H9 (cell line): ENCODE measurements at regions not wholly inside any gene's neighbourhood (a gene's known extent, or its start where the extent isn't known, plus 50 kb on each side); places are given as distances from the start of the nearest gene placed in this dataset.

Experiments
- DNase-seq: peaks from one replicate; pipeline ENCODE4 v3.0.0-alpha.2; 2017
- H2AFZ ChIP-seq: one replicate; pipeline ENCODE4 v1.6.1; 2013; ENCODE audit warnings: mild to moderate bottlenecking, low read length, control low read depth, moderate library complexity
- H2AK5ac ChIP-seq: 2 replicates; pipeline ENCODE4 v1.6.1; 2013; ENCODE audit warnings: low read length, control low read depth, mixed read lengths; ENCODE audit not compliant: insufficient read length
- H2BK120ac ChIP-seq: one replicate; pipeline ENCODE4 v1.6.1; 2013; ENCODE audit warnings: low read depth, mild to moderate bottlenecking, low read length, control low read depth, inconsistent platforms; ENCODE audit not compliant: poor library complexity, severe bottlenecking
- H2BK12ac ChIP-seq: 2 replicates; pipeline ENCODE4 v1.6.1; 2013; ENCODE audit warnings: low read length, control low read depth, mixed read lengths, low read depth; ENCODE audit not compliant: insufficient read length
- H2BK15ac ChIP-seq: 2 replicates; pipeline ENCODE4 v1.6.1; 2013; ENCODE audit warnings: low read depth, low read length, control low read depth
- H2BK20ac ChIP-seq: one replicate; pipeline ENCODE4 v1.6.1; 2013; ENCODE audit warnings: low read depth, mild to moderate bottlenecking, low read length, control low read depth, inconsistent platforms; ENCODE audit not compliant: poor library complexity, severe bottlenecking
- H2BK5ac ChIP-seq: 2 replicates; pipeline ENCODE4 v1.6.1; 2013; ENCODE audit warnings: low read length, control low read depth, mixed read lengths; ENCODE audit not compliant: insufficient read length
- H3K14ac ChIP-seq: 2 replicates; pipeline ENCODE4 v1.6.1; 2013; ENCODE audit warnings: low read length, control low read depth; ENCODE audit not compliant: insufficient read depth
- H3K18ac ChIP-seq: 2 replicates; pipeline ENCODE4 v1.6.1; 2013; ENCODE audit warnings: low read depth, mild to moderate bottlenecking, mixed read lengths, low read length, control low read depth; ENCODE audit not compliant: insufficient read length
- H3K23ac ChIP-seq: 2 replicates; pipeline ENCODE4 v1.6.1; 2013; ENCODE audit warnings: low read length, control low read depth, mixed read lengths, low read depth; ENCODE audit not compliant: insufficient read length
- H3K23me2 ChIP-seq: 2 replicates; pipeline ENCODE4 v1.6.1; 2013; ENCODE audit warnings: low read depth, mild to moderate bottlenecking, mixed read lengths, low read length, control low read depth; ENCODE audit not compliant: insufficient read length, poor library complexity, severe bottlenecking
- H3K27ac ChIP-seq: 2 replicates; pipeline ENCODE4 v1.5.1; 2013; ENCODE audit warnings: low read length, control low read depth, mixed read lengths, low read depth; ENCODE audit not compliant: insufficient read length
- H3K27me3 ChIP-seq: 2 replicates; pipeline ENCODE4 v1.6.1; 2013; ENCODE audit warnings: low read length, control low read depth, inconsistent platforms; ENCODE audit not compliant: insufficient read depth
- H3K4ac ChIP-seq: 2 replicates; pipeline ENCODE4 v1.6.1; 2013; ENCODE audit warnings: low read depth, mild to moderate bottlenecking, control low read depth, inconsistent platforms, low read length, moderate library complexity
- H3K4me1 ChIP-seq: 2 replicates; pipeline ENCODE4 v1.6.1; 2013; ENCODE audit warnings: low read length, control low read depth, inconsistent platforms; ENCODE audit not compliant: insufficient read depth
- H3K4me2 ChIP-seq: 2 replicates; pipeline ENCODE4 v1.6.1; 2013; ENCODE audit warnings: low read length, control low read depth, mixed read lengths; ENCODE audit not compliant: insufficient read length, insufficient read depth
- H3K56ac ChIP-seq: 2 replicates; pipeline ENCODE4 v1.6.1; 2013; ENCODE audit warnings: low read depth, mild to moderate bottlenecking, mixed read lengths, low read length, control low read depth; ENCODE audit not compliant: insufficient read length
- H3K79me1 ChIP-seq: 2 replicates; pipeline ENCODE4 v1.6.1; 2013; ENCODE audit warnings: low read depth, mild to moderate bottlenecking, moderate library complexity, low read length, control low read depth, inconsistent platforms; ENCODE audit not compliant: insufficient read depth, poor library complexity, severe bottlenecking
- H3K79me2 ChIP-seq: 2 replicates; pipeline ENCODE4 v1.6.1; 2013; ENCODE audit warnings: low read length, control low read depth, inconsistent platforms; ENCODE audit not compliant: insufficient read depth
- H3K9ac ChIP-seq: 2 replicates; pipeline ENCODE4 v1.6.1; 2013; ENCODE audit warnings: low read length, control low read depth, mixed read lengths; ENCODE audit not compliant: insufficient read length; ENCODE audit errors: extremely low read depth
- H3K9me3 ChIP-seq: one replicate; pipeline ENCODE4 v1.6.1; 2013; ENCODE audit warnings: low read depth, low read length, inconsistent platforms; ENCODE audit not compliant: control insufficient read depth
- H3T11ph ChIP-seq: one replicate; pipeline ENCODE4 v1.6.1; 2013; ENCODE audit warnings: mild to moderate bottlenecking, low read length, control low read depth, inconsistent platforms
- H4K20me1 ChIP-seq: one replicate; pipeline ENCODE4 v1.6.1; 2013; ENCODE audit not compliant: control insufficient read depth, insufficient read length, insufficient read depth
- H4K5ac ChIP-seq: 2 replicates; pipeline ENCODE4 v1.6.1; 2013; ENCODE audit warnings: low read depth, mild to moderate bottlenecking, mixed read lengths, low read length, control low read depth; ENCODE audit not compliant: insufficient read length
- H4K8ac ChIP-seq: replicated peaks from 2 replicates; pipeline ENCODE4 v1.6.1; 2013; ENCODE audit warnings: low read length, control low read depth, mixed read lengths, low read depth; ENCODE audit not compliant: insufficient read length
- H4K91ac ChIP-seq: 2 replicates; pipeline ENCODE4 v1.6.1; 2013; ENCODE audit warnings: low read depth, mild to moderate bottlenecking, moderate library complexity, mixed read lengths, low read length, control low read depth; ENCODE audit not compliant: insufficient read length
- H3K27ac Mint-ChIP-seq, 3 experiments: 2 replicates in 2 of 3; 3 replicates in 1 of 3; pipeline ENCODE4 v1.8.0; 2020 to 2021; ENCODE audit warnings: mixed read lengths in 3 of 3, mild to moderate bottlenecking in 1 of 3, moderate library complexity in 1 of 3
- H3K27me3 Mint-ChIP-seq: 2 replicates; pipeline ENCODE4 v1.8.0; 2021; ENCODE audit warnings: low read depth, mild to moderate bottlenecking, moderate library complexity, mixed read lengths
- H3K36me3 Mint-ChIP-seq, 3 experiments: 2 replicates in 2 of 3; 3 replicates in 1 of 3; pipeline ENCODE4 v1.8.0; 2020 to 2021; ENCODE audit warnings: low read depth in 3 of 3, mixed read lengths in 3 of 3; ENCODE audit not compliant: insufficient read depth in 1 of 3
- H3K4me1 Mint-ChIP-seq, 2 experiments: 2 replicates each; pipeline ENCODE4 v1.8.0; 2020; ENCODE audit warnings: mixed read lengths in 2 of 2
- H3K4me3 Mint-ChIP-seq, 2 experiments: 2 replicates in 1 of 2; 3 replicates in 1 of 2; pipeline ENCODE4 v1.8.0; 2020 to 2021; ENCODE audit warnings: mild to moderate bottlenecking in 2 of 2, mixed read lengths in 2 of 2, moderate library complexity in 1 of 2
- H3K9me3 Mint-ChIP-seq, 2 experiments: 2 replicates in 1 of 2; 3 replicates in 1 of 2; pipeline ENCODE4 v1.8.0; 2020; ENCODE audit warnings: mild to moderate bottlenecking in 2 of 2, mixed read lengths in 2 of 2, moderate library complexity in 1 of 2
- WGBS: extraction: QIAGEN DNeasy Blood & Tissue Kit; methylation state at CpG from one replicate; pipeline ENCODE4 v1.1.7; 2013; ENCODE audit warnings: missing lambda C conversion rate, low lambda C conversion rate, mixed read lengths; ENCODE audit not compliant: insufficient read length; ENCODE audit errors: extremely low coverage; 5-methylcytosine and 5-hydroxymethylcytosine counted together
- TF ChIP-seq, protein P1 (sequence below): fragments of 200-600 bp; sonication (generic); conservative IDR thresholded peaks from 3 replicates; pipeline ENCODE4 v1.8.0; 2021; ENCODE audit warnings: antibody characterized with exemption, mild to moderate bottlenecking

GRCh38 chr13:69485991-69486592 lies 621.5 kb upstream of the ATXN8OS start:
- Histone ChIP-seq H3K23me2 (no peaks in the 10 kb centered on the region), H3K4me1 (no peaks in the 10 kb centered on the region), H2BK15ac (no peak overlapping the region), H3K9ac (no peak overlapping the region), H3K27ac (no peak overlapping the region), H2AFZ (no peak overlapping the region), H4K20me1 (no peaks in the 10 kb centered on the region), H4K8ac (no peak overlapping the region), H3K23ac (no peak overlapping the region), H2BK5ac (no peak overlapping the region), H2BK20ac (no peak overlapping the region), H3K14ac (no peak overlapping the region), H3K79me2 (no peaks in the 10 kb centered on the region), H2BK120ac (no peak overlapping the region), H4K5ac (no peak overlapping the region), H3K9me3 (peaks cover 16% of the 10 kb centered on the region), H4K91ac (no peak overlapping the region), H2BK12ac (no peak overlapping the region), H3K4ac (no peak overlapping the region), H2AK5ac (no peak overlapping the region), H3T11ph (no peak overlapping the region), H3K27me3 (no peaks in the 10 kb centered on the region), H3K79me1 (no peaks in the 10 kb centered on the region), H3K4me2 (no peak overlapping the region), H3K56ac (no peak overlapping the region), H3K18ac (no peak overlapping the region)
- Mint-ChIP-seq H3K27me3 (no peaks in the 10 kb centered on the region), H3K27ac (no peak overlapping the region), H3K4me1 (no peaks in the 10 kb centered on the region), H3K4me3 (no peak overlapping the region), H3K9me3 (peaks cover 63 to 66% of the 10 kb centered on the region in 2 experiments), H3K36me3 (peaks cover 17 to 56% (median 42%) of the 10 kb centered on the region in 3 experiments)
- no peak for DNase-seq
- TF ChIP-seq, protein P1, sequence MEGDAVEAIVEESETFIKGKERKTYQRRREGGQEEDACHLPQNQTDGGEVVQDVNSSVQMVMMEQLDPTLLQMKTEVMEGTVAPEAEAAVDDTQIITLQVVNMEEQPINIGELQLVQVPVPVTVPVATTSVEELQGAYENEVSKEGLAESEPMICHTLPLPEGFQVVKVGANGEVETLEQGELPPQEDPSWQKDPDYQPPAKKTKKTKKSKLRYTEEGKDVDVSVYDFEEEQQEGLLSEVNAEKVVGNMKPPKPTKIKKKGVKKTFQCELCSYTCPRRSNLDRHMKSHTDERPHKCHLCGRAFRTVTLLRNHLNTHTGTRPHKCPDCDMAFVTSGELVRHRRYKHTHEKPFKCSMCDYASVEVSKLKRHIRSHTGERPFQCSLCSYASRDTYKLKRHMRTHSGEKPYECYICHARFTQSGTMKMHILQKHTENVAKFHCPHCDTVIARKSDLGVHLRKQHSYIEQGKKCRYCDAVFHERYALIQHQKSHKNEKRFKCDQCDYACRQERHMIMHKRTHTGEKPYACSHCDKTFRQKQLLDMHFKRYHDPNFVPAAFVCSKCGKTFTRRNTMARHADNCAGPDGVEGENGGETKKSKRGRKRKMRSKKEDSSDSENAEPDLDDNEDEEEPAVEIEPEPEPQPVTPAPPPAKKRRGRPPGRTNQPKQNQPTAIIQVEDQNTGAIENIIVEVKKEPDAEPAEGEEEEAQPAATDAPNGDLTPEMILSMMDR, result no peak
- WGBS, result no CpG with 5 or more reads among the region's 4 CpGs
